ENCODE measurements at regions not wholly inside any gene's neighbourhood (a gene's known extent, or its start where the extent isn't known, plus 50 kb on each side); places are given as distances from the start of the nearest gene placed in this dataset.

- no peak overlapping the region for H3K27ac Mint-ChIP-seq
- ChIA-PET POLR2A (no interaction called here), CTCF (no interaction called here)
- no peak overlapping the region for H3K4me3 Mint-ChIP-seq
- H3K27me3 Mint-ChIP-seq: peaks cover 4% of the 10 kb centered on the region
- no peaks in the 10 kb centered on the region for H3K9me3 Mint-ChIP-seq
- H3K36me3 Mint-ChIP-seq (ENCODE audit: low read depth): no peaks in the 10 kb centered on the region
- H3K4me1 Mint-ChIP-seq: no peaks in the 10 kb centered on the region
- DNase-seq: no peak
Measured at GRCh38 chr20:51164731-51165130, 141.8 kb upstream of the KCNG1 start.

- peaks cover 3% of the 10 kb centered on the region for H3K27me3 Mint-ChIP-seq
- CTCF ChIA-PET: no interaction called here
- no peak overlapping the region for H3K27ac Mint-ChIP-seq
- H3K4me3 Mint-ChIP-seq: no peak overlapping the region
- POLR2A ChIA-PET: no interaction called here
- no peaks in the 10 kb centered on the region for H3K36me3 Mint-ChIP-seq (ENCODE audit: low read depth)
- no peaks in the 10 kb centered on the region for H3K9me3 Mint-ChIP-seq
- H3K4me1 Mint-ChIP-seq: no peaks in the 10 kb centered on the region
- no peak for DNase-seq
Measured at GRCh38 chr20:51163996-51164600, 141.2 kb upstream of the KCNG1 start.

GRCh38 chr20:51162015-51162414 is 139.1 kb upstream of the KCNG1 start:
- Mint-ChIP-seq H3K4me3 (no peak overlapping the region), H3K27ac (no peak overlapping the region), H3K36me3 (ENCODE audit: low read depth) (no peaks in the 10 kb centered on the region), H3K4me1 (no peaks in the 10 kb centered on the region), H3K9me3 (no peaks in the 10 kb centered on the region), H3K27me3 (peaks cover 8% of the 10 kb centered on the region)
- DNase-seq: no peak
- CTCF ChIA-PET: interaction anchor here (1.7 kb wide), 1 partner anchor 10 kb away, joined by 7 read pairs; no protein-coding TSS in a partner anchor
- POLR2A ChIA-PET: no interaction called here

GRCh38 chr20:51160821-51161220 is 137.9 kb upstream of the KCNG1 start:
- Mint-ChIP-seq H3K27ac (no peak overlapping the region), H3K4me1 (no peaks in the 10 kb centered on the region), H3K4me3 (no peak overlapping the region), H3K36me3 (ENCODE audit: low read depth) (no peaks in the 10 kb centered on the region), H3K9me3 (no peaks in the 10 kb centered on the region), H3K27me3 (peaks cover 10% of the 10 kb centered on the region)
- no peak for DNase-seq
- POLR2A ChIA-PET: no interaction called here
- CTCF ChIA-PET: no interaction called here

- no peak overlapping the region for H3K4me3 Mint-ChIP-seq
- H3K9me3 Mint-ChIP-seq: no peaks in the 10 kb centered on the region
- ChIA-PET POLR2A (no interaction called here), CTCF (interaction anchor here (1.1 kb wide), 1 partner anchor 14 kb away, joined by 3 read pairs; no protein-coding TSS in a partner anchor)
- H3K36me3 Mint-ChIP-seq (ENCODE audit: low read depth): no peaks in the 10 kb centered on the region
- H3K27ac Mint-ChIP-seq: no peak overlapping the region
- DNase-seq: no peak
- H3K4me1 Mint-ChIP-seq: no peaks in the 10 kb centered on the region
- H3K27me3 Mint-ChIP-seq: peaks cover 10% of the 10 kb centered on the region
Measured at GRCh38 chr20:51159981-51160380, 137.1 kb upstream of the KCNG1 start.

- no peak for DNase-seq
- Mint-ChIP-seq H3K9me3 (no peaks in the 10 kb centered on the region), H3K4me1 (no peaks in the 10 kb centered on the region), H3K27ac (no peak overlapping the region), H3K27me3 (peaks cover 10% of the 10 kb centered on the region), H3K4me3 (no peak overlapping the region), H3K36me3 (ENCODE audit: low read depth) (no peaks in the 10 kb centered on the region)
- CTCF ChIA-PET: interaction anchor here (1.1 kb wide), 1 partner anchor 13 kb away, joined by 3 read pairs; no protein-coding TSS in a partner anchor
- POLR2A ChIA-PET: no interaction called here
Measured at GRCh38 chr20:51159303-51159702, 136.4 kb upstream of the KCNG1 start.

- no peak overlapping the region for H3K27ac Mint-ChIP-seq
- no peaks in the 10 kb centered on the region for H3K4me1 Mint-ChIP-seq
- CTCF ChIA-PET: interaction anchor here (0.6 kb wide), 1 partner anchor 603 kb away, joined by 3 read pairs; no protein-coding TSS in a partner anchor
- no peak overlapping the region for H3K4me3 Mint-ChIP-seq
- DNase-seq: no peak
- POLR2A ChIA-PET: no interaction called here
- H3K9me3 Mint-ChIP-seq: no peaks in the 10 kb centered on the region
- H3K27me3 Mint-ChIP-seq: peaks cover 16% of the 10 kb centered on the region
- no peaks in the 10 kb centered on the region for H3K36me3 Mint-ChIP-seq (ENCODE audit: low read depth)
Measured at GRCh38 chr20:51158226-51158625, 135.3 kb upstream of the KCNG1 start.

GRCh38 chr20:51156041-51156982 is 133.4 kb upstream of the KCNG1 start:
- ChIA-PET CTCF (no interaction called here), POLR2A (interaction anchor here (0.5 kb wide), 1 partner anchor 1085 kb away, joined by 9 read pairs; no protein-coding TSS in a partner anchor)
- no peak overlapping the region for H3K4me3 Mint-ChIP-seq
- peaks cover 26% of the 10 kb centered on the region for H3K27me3 Mint-ChIP-seq
- H3K36me3 Mint-ChIP-seq (ENCODE audit: low read depth): no peaks in the 10 kb centered on the region
- H3K4me1 Mint-ChIP-seq: no peaks in the 10 kb centered on the region
- no peak overlapping the region for H3K27ac Mint-ChIP-seq
- no peak for DNase-seq
- H3K9me3 Mint-ChIP-seq: no peaks in the 10 kb centered on the region

- no peaks in the 10 kb centered on the region for H3K36me3 Mint-ChIP-seq (ENCODE audit: low read depth)
- H3K9me3 Mint-ChIP-seq: no peaks in the 10 kb centered on the region
- no peak overlapping the region for H3K27ac Mint-ChIP-seq
- no peak overlapping the region for H3K4me3 Mint-ChIP-seq
- no peak for DNase-seq
- ChIA-PET POLR2A (no interaction called here), CTCF (no interaction called here)
- H3K4me1 Mint-ChIP-seq: no peaks in the 10 kb centered on the region
- peaks cover 28% of the 10 kb centered on the region for H3K27me3 Mint-ChIP-seq
Measured at GRCh38 chr20:51154708-51155690, 132.1 kb upstream of the KCNG1 start.

GRCh38 chr20:51153867-51154707 is 131.2 kb upstream of the KCNG1 start:
- ChIA-PET POLR2A (no interaction called here), CTCF (no interaction called here)
- no peak overlapping the region for H3K4me3 Mint-ChIP-seq
- peaks cover 26% of the 10 kb centered on the region for H3K27me3 Mint-ChIP-seq
- no peak for DNase-seq
- no peaks in the 10 kb centered on the region for H3K9me3 Mint-ChIP-seq
- no peak overlapping the region for H3K27ac Mint-ChIP-seq
- H3K4me1 Mint-ChIP-seq: no peaks in the 10 kb centered on the region
- H3K36me3 Mint-ChIP-seq (ENCODE audit: low read depth): no peaks in the 10 kb centered on the region

- H3K4me1 Mint-ChIP-seq: no peaks in the 10 kb centered on the region
- no peak for DNase-seq
- H3K9me3 Mint-ChIP-seq: peaks cover 6% of the 10 kb centered on the region
- no peak overlapping the region for H3K27ac Mint-ChIP-seq
- H3K36me3 Mint-ChIP-seq (ENCODE audit: low read depth): no peaks in the 10 kb centered on the region
- ChIA-PET CTCF (no interaction called here), POLR2A (no interaction called here)
- peaks cover 47% of the 10 kb centered on the region for H3K27me3 Mint-ChIP-seq
- no peak overlapping the region for H3K4me3 Mint-ChIP-seq
Measured at GRCh38 chr20:51148941-51149340, 126.0 kb upstream of the KCNG1 start.

- Mint-ChIP-seq H3K36me3 (ENCODE audit: low read depth) (no peaks in the 10 kb centered on the region), H3K27ac (no peak overlapping the region), H3K27me3 (peaks cover 32% of the 10 kb centered on the region), H3K4me3 (no peak overlapping the region), H3K9me3 (peaks cover 6% of the 10 kb centered on the region), H3K4me1 (no peaks in the 10 kb centered on the region)
- ChIA-PET CTCF (no interaction called here), POLR2A (no interaction called here)
- no peak for DNase-seq
Measured at GRCh38 chr20:51144476-51144875, 121.6 kb upstream of the KCNG1 start.

All from activated CD4-positive, alpha-beta T cell treated with anti-CD3 and anti-CD28 coated beads, Interleukin-2, amount 10 ng/mL, durations not matched to agents 7 days and 5 days (primary cell).